ENCODE measurements at regions not wholly inside any gene's neighbourhood (a gene's known extent, or its start where the extent isn't known, plus 50 kb on each side); places are given as distances from the start of the nearest gene placed in this dataset.

DNA sequence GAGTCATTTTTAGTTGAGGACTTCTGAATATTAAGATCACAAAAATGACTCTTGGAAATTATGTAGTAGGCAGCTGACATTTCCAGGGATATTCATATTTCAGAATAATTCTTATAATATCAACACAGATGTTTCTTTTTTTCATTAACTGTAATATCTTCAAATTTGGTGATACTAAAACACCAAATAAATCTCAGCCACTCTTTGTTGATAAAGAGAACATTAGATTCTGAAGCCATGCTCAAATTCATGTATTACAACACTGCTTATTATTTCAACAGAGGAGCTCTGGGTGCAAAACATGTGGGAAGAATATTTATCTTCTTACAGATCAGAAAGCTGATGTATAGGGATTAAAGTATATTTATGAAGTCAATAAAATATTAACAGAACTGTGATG is 355.4 kb downstream of the CRPPA start:
- Histone ChIP-seq H3K79me2 (ENCODE audit: control insufficient read depth, insufficient read depth, low read length) (no peaks in the 10 kb centered on the region), H3K36me3 (ENCODE audit: control insufficient read depth, insufficient read depth, low read length) (no peaks in the 10 kb centered on the region), H3K9me1 (ENCODE audit: control insufficient read depth, insufficient read depth, low read length) (no peaks in the 10 kb centered on the region), H3K27me3 (ENCODE audit: control insufficient read depth in 2 of 2, insufficient read depth in 2 of 2, low read length in 2 of 2) (no peaks in the 10 kb centered on the region), H4K20me1 (replicated peaks; ENCODE audit: control insufficient read depth, insufficient read depth, low read length) (no peaks in the 10 kb centered on the region), H3K4me2 (ENCODE audit: insufficient read depth, low read length) (no peak overlapping the region), H3K4me3 (no peak overlapping the region), H3K9me3 (replicated peaks; ENCODE audit: control insufficient read depth, insufficient read depth, low read depth, low read length) (no peaks in the 10 kb centered on the region), H2AFZ (ENCODE audit: low read depth, low read length) (no peak overlapping the region), H3K9ac (ENCODE audit: insufficient read depth in 1 of 2, low read depth in 2 of 2, low read length in 2 of 2) (no peak overlapping the region), H3K4me1 (replicated peaks in 1 of 2; ENCODE audit: control insufficient read depth in 2 of 2, insufficient read depth in 2 of 2, low read length in 2 of 2) (no peaks in the 10 kb centered on the region), H3K27ac (ENCODE audit: extremely low read depth, low read depth, low read length) (no peak overlapping the region)
- intact Hi-C loops (cut with micrococcal nuclease) (loop anchor here (10.0 kb wide), 1 partner anchor 461 kb away; no protein-coding TSS in a partner anchor), in situ Hi-C loops (cut with MboI) (loop anchor here (25.0 kb wide), 2 partner anchors 754 to 1354 kb away; no protein-coding TSS in a partner anchor)
- CTCF ChIA-PET (ENCODE audit: low intra/inter-chr PET ratio), result no interaction called here
- no peak for TF ChIP-seq SMC3 (conservative IDR thresholded peaks at IDR 0.05; ENCODE audit: insufficient read depth, low read depth, low read length)
- TF ChIP-seq FOXA1 (IDR thresholded peaks at IDR 0.05; ENCODE audit: borderline replicate concordance), result no peak
- TF ChIP-seq ZBTB7A (IDR thresholded peaks at IDR 0.05; ENCODE audit: borderline replicate concordance, control insufficient read depth, low read depth, low read length), result no peak
- no peak for TF ChIP-seq KAT7 (CRISPR knock-in tag; IDR thresholded peaks at IDR 0.05; ENCODE audit: borderline replicate concordance)
- TF ChIP-seq HEY1 (CRISPR knock-in tag; IDR thresholded peaks at IDR 0.05; ENCODE audit: borderline replicate concordance), result no peak
- no peak for TF ChIP-seq ZNF431 (CRISPR knock-in tag; IDR thresholded peaks at IDR 0.05)
- no peak for TF ChIP-seq RUNX1 (IDR thresholded peaks at IDR 0.05; ENCODE audit: low read depth)
- no peak for TF ChIP-seq BRD9 (IDR thresholded peaks at IDR 0.05; ENCODE audit: low read depth, partially characterized antibody)
- no peak for TF ChIP-seq TRIM24 (IDR thresholded peaks at IDR 0.05)
- FAIRE-seq, result no peak
- POLR2A ChIA-PET, result no interaction called here
- ATAC-seq, result no peak
- no TSS peak for BruUV-seq (replicated peaks)
- no peak for DNase-seq (ENCODE audit: extremely low read depth in 1 of 4, low spot score in 3 of 4)
